Panc1 (cell line): ENCODE measurements at regions not wholly inside any gene's neighbourhood (a gene's known extent, or its start where the extent isn't known, plus 50 kb on each side); places are given as distances from the start of the nearest gene placed in this dataset.

Source experiments
- ATAC-seq: fragments of 200-7000 bp; cut with Tn5 transposase; 2 replicates; pipeline ENCODE4 v1.9.1; 2020; ENCODE audit warnings: mild to moderate bottlenecking, moderate library complexity
- BruUV-seq: library from RNA; stranded (reverse); fragments of 400-500 nt; replicated peaks from 2 replicates; lab custom pipeline; 2021; lab: Mats Ljungman, UMichigan
- CTCF ChIA-PET: fragments of 300-600 bp; sonication (Branson Sonifier 250); formaldehyde crosslinking; loops from one replicate; lab custom pipeline; 2022; ENCODE audit warnings: antibody characterized with exemption; lab: Charles Lee
- POLR2A ChIA-PET: fragments of 300-600 bp; sonication (Branson Sonifier 250); formaldehyde crosslinking; loops from one replicate; lab custom pipeline; 2022; ENCODE audit warnings: antibody characterized with exemption; lab: Charles Lee
- DNase-seq: peaks from one replicate; pipeline ENCODE4 v3.0.0-alpha.2; 2010; ENCODE audit warnings: low read depth, low spot score
- H3K27ac ChIP-seq: 2 replicates; pipeline ENCODE4 v1.5.1; 2011; ENCODE audit warnings: mild to moderate bottlenecking, low read length, inconsistent platforms
- H3K27me3 ChIP-seq: fragments of 200-500 bp; sonication (Bioruptor generic); 2 replicates; pipeline ENCODE4 v1.6.0; 2014; ENCODE audit warnings: low read length, inconsistent platforms; ENCODE audit not compliant: control insufficient read depth, insufficient read depth
- H3K36me3 ChIP-seq: fragments of 200-500 bp; sonication (Bioruptor generic); 2 replicates; pipeline ENCODE4 v1.5.1; 2014; ENCODE audit warnings: inconsistent platforms, mild to moderate bottlenecking, low read length, moderate library complexity; ENCODE audit not compliant: control insufficient read depth, insufficient read depth
- H3K4me1 ChIP-seq: 2 replicates; pipeline ENCODE4 v1.5.1; 2011; ENCODE audit warnings: inconsistent platforms, mild to moderate bottlenecking, low read length, moderate library complexity; ENCODE audit not compliant: control insufficient read depth, insufficient read depth
- H3K4me3 ChIP-seq, 2 experiments: 2 replicates each; pipeline ENCODE4 v1.5.1; 2011 to 2012; ENCODE audit warnings: low read depth in 2 of 2, low read length in 2 of 2, mild to moderate bottlenecking in 2 of 2, inconsistent platforms in 1 of 2, moderate library complexity in 1 of 2
- H3K9me3 ChIP-seq: fragments of 200-500 bp; sonication (Bioruptor generic); 2 replicates; pipeline ENCODE4 v1.5.1; 2014; ENCODE audit warnings: low read depth, mild to moderate bottlenecking, inconsistent platforms, low read length, moderate library complexity; ENCODE audit not compliant: control insufficient read depth, insufficient read depth
- POLR2AphosphoS5 ChIP-seq: IDR thresholded peaks from 2 replicates; pipeline ENCODE4 v1.6.1; 2012; ENCODE audit warnings: mild to moderate bottlenecking, low read depth, low read length, moderate library complexity
- REST ChIP-seq, 2 experiments: IDR thresholded peaks; 2 replicates each; pipeline ENCODE4 v1.6.1; 2011 to 2012; ENCODE audit warnings: low read depth in 2 of 2, control low read depth in 1 of 2, low read length in 1 of 2, mild to moderate bottlenecking in 1 of 2, moderate library complexity in 1 of 2; ENCODE audit not compliant: insufficient read depth in 1 of 2
- SIN3A ChIP-seq: IDR thresholded peaks from 2 replicates; pipeline ENCODE4 v1.6.1; 2012; ENCODE audit warnings: low read depth, mild to moderate bottlenecking, low read length, moderate library complexity, borderline replicate concordance; ENCODE audit not compliant: insufficient read depth
- TCF7L2 ChIP-seq: IDR thresholded peaks from 2 replicates; pipeline ENCODE4 v1.6.1; 2011; ENCODE audit warnings: mild to moderate bottlenecking, low read depth, low read length, inconsistent platforms
- in situ Hi-C: cut with HindIII; loops from 2 replicates; pipeline ENCODE4 v1.10.0; 2016; ENCODE audit warnings: low sequenced_read_pairs, low pct_unique_long_range_greater_than_20kb
- intact Hi-C: fragments of 100-400 bp; cut with micrococcal nuclease; formaldehyde crosslinking; loops from one replicate; pipeline ENCODE4 v1.10.0; 2022; ENCODE audit not compliant: unreplicated experiment
- TF ChIP-seq, protein P1 (sequence below): fragments of 450-650 bp; IDR thresholded peaks from 2 replicates; pipeline ENCODE4 v1.5.1; 2017; ENCODE audit warnings: mild to moderate bottlenecking

GRCh38 chr3:81884791-81885190 is 123.3 kb upstream of the GBE1 start:
- POLR2A ChIA-PET: no interaction called here
- CTCF ChIA-PET: interaction anchor here (0.5 kb wide), 1 partner anchor 17 kb away, joined by 9 read pairs; no protein-coding TSS in a partner anchor
- Histone ChIP-seq H3K36me3 (no peaks in the 10 kb centered on the region), H3K9me3 (no peaks in the 10 kb centered on the region), H3K4me3 (no peak overlapping the region), H3K27me3 (no peaks in the 10 kb centered on the region), H3K27ac (no peak overlapping the region), H3K4me1 (no peaks in the 10 kb centered on the region)
- no TSS peak for BruUV-seq
- intact Hi-C loops (no loop called here), in situ Hi-C loops (no loop called here)
- DNase-seq (no peak), ATAC-seq (no peak)
- TF ChIP-seq, protein P1, sequence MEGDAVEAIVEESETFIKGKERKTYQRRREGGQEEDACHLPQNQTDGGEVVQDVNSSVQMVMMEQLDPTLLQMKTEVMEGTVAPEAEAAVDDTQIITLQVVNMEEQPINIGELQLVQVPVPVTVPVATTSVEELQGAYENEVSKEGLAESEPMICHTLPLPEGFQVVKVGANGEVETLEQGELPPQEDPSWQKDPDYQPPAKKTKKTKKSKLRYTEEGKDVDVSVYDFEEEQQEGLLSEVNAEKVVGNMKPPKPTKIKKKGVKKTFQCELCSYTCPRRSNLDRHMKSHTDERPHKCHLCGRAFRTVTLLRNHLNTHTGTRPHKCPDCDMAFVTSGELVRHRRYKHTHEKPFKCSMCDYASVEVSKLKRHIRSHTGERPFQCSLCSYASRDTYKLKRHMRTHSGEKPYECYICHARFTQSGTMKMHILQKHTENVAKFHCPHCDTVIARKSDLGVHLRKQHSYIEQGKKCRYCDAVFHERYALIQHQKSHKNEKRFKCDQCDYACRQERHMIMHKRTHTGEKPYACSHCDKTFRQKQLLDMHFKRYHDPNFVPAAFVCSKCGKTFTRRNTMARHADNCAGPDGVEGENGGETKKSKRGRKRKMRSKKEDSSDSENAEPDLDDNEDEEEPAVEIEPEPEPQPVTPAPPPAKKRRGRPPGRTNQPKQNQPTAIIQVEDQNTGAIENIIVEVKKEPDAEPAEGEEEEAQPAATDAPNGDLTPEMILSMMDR: no peak
- no peak for TF ChIP-seq REST (IDR thresholded peaks at IDR 0.05; ENCODE audit: insufficient read depth in 1 of 2, low read depth in 2 of 2, low read length in 1 of 2)
- TF ChIP-seq SIN3A: no peak
- TF ChIP-seq TCF7L2: no peak
- TF ChIP-seq POLR2AphosphoS5: no peak

GRCh38 chr3:81876826-81877225 is 115.4 kb upstream of the GBE1 start:
- in situ Hi-C loops: no loop called here
- TF ChIP-seq, protein P1: no peak
- TF ChIP-seq REST (IDR thresholded peaks at IDR 0.05; ENCODE audit: insufficient read depth in 1 of 2, low read depth in 2 of 2, low read length in 1 of 2): no peak
- TF ChIP-seq POLR2AphosphoS5: no peak
- TF ChIP-seq SIN3A: no peak
- no peak for TF ChIP-seq TCF7L2
- ChIA-PET CTCF (no interaction called here), POLR2A (no interaction called here)
- no TSS peak for BruUV-seq
- no peaks in the 10 kb centered on the region for H3K36me3 ChIP-seq
- H3K27me3 ChIP-seq: no peaks in the 10 kb centered on the region
- H3K9me3 ChIP-seq: no peaks in the 10 kb centered on the region
- intact Hi-C loops: no loop called here
- no peak overlapping the region for H3K27ac ChIP-seq
- DNase-seq (no peak), ATAC-seq (no peak)
- H3K4me1 ChIP-seq: no peaks in the 10 kb centered on the region
- no peak overlapping the region for H3K4me3 ChIP-seq
